ENCODE measurements at regions not wholly inside any gene's neighbourhood (a gene's known extent, or its start where the extent isn't known, plus 50 kb on each side); places are given as distances from the start of the nearest gene placed in this dataset.

DNA sequence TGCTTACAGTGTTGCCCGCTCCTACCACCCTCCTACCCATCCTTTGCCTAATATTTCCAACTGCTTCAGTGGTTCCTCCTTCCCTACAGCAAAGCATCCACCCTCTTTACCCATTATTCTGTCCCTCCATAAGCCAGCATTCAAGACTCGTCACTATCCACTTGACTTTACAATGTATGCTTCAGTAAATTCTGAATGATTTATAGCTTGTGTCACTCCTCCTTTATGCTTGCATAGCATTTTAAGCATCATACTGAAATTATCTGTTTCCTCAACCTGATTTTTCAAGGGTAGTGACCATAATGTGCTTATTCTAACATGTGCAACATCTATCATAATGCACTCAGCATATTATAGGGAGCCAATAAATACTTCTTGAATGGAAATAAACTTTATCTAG is 365.5 kb downstream of the RAB28 start:
- no peak for DNase-seq

DNA sequence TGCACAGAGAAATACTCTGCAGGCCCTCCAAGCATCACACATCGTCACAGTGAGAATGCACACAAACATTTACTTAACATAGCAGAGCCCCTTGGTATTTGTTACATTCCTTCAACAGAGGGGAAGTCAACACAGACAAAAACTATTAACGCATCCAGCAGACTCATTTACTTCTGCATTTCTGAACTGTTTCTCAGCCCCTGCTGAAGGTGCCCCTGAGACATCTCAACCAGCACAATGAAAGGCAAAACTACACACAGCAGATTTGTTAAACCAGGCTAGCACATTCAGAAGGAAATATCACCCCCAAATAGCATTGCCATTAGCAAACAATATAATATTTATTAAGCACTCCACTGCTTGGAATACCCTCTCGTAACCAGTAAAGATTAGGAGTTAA is 367.0 kb downstream of the RAB28 start:
- no peak for DNase-seq

DNA sequence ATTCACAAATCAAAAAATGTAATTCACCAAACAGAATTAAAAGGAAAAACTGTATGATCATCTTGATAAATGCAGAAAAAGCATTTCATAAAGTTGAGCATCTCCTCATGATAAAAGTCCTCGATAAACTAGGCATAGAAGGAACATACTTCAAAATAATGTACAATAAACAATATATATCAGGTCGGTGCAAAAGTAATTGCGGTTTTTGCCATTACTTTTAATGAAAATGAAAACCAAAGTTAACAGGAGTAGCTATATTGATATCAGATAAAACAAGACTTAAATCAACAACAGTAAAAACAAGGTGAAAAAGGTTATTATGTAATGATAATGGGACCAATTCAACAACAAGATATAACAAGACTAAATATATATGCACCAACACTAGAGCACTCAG is 372.1 kb downstream of the RAB28 start:
- no peak for DNase-seq

DNA sequence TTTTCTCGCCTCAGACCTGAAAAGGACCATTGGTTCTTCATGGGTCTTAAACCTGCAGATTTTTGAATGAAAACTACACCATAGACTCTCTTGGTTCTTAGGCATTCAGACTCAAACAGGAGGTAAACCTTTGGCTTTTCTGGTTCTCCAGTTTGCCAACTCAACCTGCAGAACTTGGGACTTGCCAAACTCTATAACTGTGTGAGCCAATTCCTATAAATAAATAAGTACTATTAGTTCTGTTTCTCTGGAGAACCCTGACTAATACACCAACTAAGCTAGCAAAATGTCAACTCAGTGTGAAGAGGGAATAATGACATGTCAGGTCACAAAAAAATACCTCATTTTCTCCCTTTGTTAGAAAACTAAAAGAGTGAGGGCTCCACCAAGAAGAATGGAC is 374.6 kb downstream of the RAB28 start:
- no peak for DNase-seq

GRCh38 chr4:13108096-13108495 is 376.0 kb downstream of the RAB28 start:
- no peak for DNase-seq

DNA sequence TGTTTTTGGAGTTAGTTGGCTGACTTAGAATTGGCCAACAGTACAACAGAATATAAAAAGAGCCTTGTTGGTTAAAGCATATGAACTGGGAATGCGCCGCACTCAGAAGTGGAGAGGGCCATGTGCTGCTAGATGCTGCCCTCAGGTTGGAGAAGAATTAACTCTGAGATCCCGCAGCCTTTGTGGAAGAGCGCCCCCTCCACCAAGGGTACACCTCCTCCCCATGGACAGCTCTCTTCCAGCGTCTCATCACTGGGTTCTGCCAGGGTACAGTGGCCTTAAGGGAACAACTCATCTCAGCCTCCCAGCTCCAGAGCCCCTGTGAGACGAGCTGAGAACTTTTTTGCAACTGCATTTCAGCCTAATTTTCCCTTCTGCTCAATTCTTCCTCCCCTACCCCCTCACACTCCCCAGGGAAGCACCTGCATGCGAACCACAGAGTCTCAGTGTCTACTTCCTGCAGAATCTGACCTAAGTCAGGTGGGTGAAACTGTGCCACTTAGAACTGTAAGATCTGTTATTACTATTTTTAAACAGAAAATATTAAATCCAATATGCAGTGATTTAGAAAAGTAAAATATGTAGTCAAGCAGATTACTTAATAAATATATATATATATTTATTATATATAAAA is 380.6 kb downstream of the RAB28 start:
- no peak for DNase-seq

- no peak for DNase-seq
Measured at GRCh38 chr4:13102092-13102742, 381.9 kb downstream of the RAB28 start.

GRCh38 chr4:13097971-13098370 is 386.2 kb downstream of the RAB28 start:
- DNase-seq, result no peak

DNA sequence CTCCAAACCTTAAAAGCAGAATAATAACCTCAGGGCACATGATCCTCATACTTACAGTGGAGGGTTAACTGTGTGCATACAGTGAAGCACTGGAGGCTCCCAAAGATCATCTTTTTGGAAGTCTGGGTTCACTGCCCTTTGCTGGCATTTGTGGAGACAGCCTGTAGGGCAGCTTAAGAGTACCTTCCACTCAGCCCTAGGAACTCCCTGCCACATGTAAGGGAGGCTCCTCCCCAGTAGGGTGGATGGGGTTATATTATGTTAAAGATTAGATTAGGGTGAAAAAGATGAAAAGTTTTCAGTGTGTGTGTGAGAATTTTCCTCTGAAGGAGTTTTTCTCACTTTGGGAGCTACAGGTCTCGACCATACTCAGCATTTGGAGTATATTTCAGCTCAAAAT is 388.4 kb downstream of the RAB28 start:
- no peak for DNase-seq

- DNase-seq, result no peak
Measured at GRCh38 chr4:13093170-13093569, 391.0 kb downstream of the RAB28 start.

DNA sequence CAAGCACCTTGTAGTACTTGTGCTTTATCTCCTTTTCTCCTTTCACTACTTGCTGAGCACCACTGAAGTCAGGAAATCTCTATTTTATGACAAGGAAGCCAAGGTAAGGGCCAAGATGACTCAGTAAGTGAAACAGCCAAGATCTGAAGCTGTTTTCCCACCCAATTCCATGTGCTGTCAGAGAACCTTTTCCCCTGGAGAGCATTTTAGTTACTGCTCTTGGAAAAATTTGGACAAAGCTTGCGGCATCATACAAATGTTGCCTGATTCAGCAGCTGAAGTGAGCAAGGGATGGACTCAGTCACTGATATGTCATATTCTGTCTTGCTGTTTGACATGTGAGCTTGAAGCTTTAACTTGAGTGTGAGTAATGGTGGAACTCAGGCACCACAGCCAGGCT is 391.4 kb downstream of the RAB28 start:
- DNase-seq, result no peak

GRCh38 chr4:13089659-13089998 is 394.5 kb downstream of the RAB28 start:
- DNase-seq, result no peak

DNA sequence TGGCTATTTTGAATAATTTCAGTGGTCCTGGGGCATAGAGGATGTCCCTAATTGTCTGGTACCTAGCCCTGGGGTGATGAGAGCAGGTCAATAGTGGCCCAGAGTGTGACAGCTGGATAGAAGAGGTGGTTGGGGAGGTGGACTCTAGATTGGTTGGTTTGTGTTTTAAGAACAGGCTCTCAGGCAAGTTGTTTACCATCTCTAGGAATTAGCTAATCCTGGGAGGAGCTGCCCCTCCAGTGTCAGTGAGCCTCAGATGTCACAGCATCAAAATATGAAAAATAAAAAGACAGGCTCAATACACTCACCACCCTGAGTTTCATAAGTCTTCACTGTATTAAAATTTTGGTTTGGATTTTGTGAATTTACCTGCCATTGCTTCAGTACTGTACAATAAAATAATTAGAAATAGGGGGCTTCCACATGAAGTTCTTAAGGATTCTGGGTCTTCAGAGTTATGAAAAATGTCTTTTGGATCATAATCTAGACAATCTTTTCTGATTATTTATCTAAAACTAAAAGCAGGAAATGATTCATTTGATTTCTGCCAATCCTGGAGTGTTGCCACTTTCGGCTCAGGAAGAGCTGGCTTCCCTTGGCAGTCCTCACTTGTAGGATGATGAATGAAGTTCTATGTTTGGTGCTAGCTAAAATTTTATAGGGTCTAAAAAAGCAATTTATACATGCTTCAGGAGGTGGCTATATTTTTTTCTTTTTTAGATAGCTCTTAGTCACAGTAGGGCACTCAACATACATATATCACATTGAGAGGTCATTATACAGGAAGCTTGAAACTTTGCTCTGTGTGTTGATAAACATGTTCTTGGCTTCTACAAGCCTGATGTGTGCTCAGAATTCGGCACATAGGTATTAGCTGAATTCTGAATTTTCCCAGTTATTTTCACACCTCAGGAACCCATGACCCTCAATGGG is 395.1 kb downstream of the RAB28 start:
- no peak for DNase-seq

GRCh38 chr4:13087041-13087440 is 397.1 kb downstream of the RAB28 start:
- DNase-seq, result no peak

DNA sequence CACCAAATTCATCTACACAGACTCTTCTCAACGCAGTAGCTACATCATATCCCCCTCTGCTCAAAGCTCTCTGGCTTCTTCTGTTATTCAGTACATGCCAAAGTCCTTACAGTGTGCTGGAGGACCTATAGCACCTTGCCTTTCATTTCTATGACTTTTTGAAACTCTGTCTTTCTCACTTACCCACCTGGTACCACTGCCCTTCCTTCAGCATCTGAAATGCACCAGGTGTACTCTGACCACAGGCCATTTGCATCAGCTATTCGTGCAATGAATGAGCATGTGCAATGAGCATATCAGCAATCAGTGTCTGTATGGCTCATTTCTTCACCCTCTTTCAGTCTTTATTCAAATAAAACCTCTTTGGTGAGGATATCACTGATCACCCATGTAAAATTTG is 399.9 kb downstream of the RAB28 start:
- DNase-seq, result no peak

DNA sequence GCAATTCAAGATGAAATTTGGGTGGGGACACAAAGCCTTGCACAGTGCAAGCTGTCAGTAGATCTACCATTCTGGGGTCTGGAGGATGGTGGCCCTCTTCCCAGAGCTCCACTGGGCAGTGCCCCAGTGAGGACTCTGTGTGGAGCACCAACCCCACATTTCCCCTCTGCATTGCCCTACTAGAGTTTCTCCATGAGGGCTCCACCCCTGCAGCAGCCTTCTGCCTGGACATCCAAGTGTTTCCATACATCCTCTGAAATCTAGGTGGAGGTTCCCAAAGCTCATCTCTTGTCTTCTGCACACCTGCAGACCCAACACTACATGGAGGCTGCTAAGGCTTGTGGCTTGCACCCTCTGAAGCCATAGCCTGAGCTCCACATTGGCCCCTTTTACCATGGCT is 402.3 kb downstream of the RAB28 start:
- no peak for DNase-seq

DNA sequence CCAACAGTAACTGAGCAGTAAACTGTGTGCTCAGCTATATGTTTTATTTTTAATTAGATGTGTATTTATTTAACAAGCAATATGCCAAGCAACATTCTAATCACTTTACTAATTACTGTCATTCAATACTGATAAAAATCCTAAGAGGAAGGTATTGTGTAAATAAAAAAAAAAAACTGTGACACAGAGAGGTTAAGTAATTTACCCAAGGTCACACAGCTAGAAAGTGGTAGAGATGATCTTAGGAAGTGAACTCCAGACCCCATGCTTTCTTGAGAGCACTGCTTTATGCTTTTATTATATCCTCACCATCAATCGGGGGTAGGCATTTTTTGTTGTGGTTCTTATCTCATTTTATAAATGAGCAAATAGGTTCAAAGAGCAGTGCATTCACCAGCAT is 417.1 kb downstream of the RAB28 start:
- DNase-seq, result no peak

GRCh38 chr4:13059019-13059418 is 425.1 kb downstream of the RAB28 start:
- DNase-seq, result no peak

GRCh38 chr4:13056630-13057189 is 427.4 kb downstream of the RAB28 start:
- no peak for DNase-seq

GRCh38 chr4:13054420-13054970 is 429.6 kb downstream of the RAB28 start:
- DNase-seq, result no peak

DNA sequence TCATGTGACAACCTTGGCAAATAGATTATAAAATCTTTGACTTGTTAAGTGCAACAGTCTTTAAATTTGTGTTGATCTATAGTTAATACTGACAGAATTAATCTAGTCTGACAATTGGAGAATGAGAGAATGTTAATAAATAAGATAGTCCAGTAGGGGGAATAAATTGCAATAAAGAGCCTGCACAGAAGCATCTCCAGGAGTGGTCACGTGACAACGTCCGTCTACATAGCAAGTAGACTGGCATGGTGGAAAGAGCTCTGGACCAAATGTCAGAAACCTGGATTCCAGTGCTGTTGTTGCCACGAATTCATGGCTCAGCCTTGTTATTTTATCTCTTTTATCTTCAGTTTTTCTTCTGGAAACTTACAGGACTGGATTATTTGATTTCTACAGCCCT is 436.5 kb downstream of the RAB28 start:
- no peak for DNase-seq

DNA sequence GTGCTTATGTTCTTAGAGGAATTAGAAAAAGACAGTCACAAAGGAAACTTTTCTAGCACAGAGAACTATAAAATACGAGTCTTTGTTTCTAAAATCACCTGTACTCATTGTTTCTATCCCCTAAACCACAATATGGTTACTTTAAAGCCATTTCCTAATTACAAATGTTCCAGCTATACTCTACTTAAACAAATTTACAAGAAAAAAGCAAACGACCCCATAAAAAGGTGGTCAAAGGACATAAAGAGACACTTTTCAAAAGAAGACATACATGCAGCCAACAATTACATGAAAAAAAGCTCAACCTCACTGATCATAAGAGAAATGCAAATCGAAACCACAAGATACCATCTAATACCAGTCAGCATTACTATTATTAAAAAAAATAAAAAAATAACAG is 447.3 kb downstream of the RAB28 start:
- no peak for DNase-seq

GRCh38 chr4:13032936-13033335 is 451.2 kb downstream of the RAB28 start:
- DNase-seq, result no peak

Measured in activated CD4-positive, alpha-beta T cell treated with anti-CD3 and anti-CD28 coated beads, Interleukin-2, amount 50 U/mL, for 48 hours (primary cell).